ENCODE measurements at regions not wholly inside any gene's neighbourhood (a gene's known extent, or its start where the extent isn't known, plus 50 kb on each side); places are given as distances from the start of the nearest gene placed in this dataset.
A peak's percentile ranks its signal among the peaks of the same experiment; 100 is the strongest.

DNA sequence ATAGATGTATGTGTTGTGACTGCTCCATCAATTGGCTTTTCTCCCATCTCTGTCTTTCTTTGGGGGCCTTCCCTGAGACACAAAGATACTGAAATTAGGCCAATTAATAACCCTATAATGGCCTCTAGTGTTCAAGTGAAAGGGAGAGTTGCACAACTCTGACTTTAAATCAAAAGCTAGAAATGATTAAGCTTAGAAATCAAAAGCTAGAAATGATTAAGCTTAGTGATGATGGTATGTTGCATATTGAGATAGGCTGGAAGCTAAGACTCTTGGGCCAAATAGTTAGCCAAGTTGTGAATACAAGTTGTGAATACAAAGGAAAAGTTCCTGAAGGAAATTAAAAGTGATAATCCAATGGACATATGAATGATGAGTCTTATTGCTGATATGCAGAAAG, 452.9 kb upstream of the AGA start:
- H2BK15ac ChIP-seq (ENCODE audit: low read depth, poor library complexity, severe bottlenecking): no peak overlapping the region
- no peak for DNase-seq
- H3K14ac ChIP-seq (ENCODE audit: low read length in 2 of 2): no peak overlapping the region
- no peaks in the 10 kb centered on the region for H3K4me1 ChIP-seq (ENCODE audit: control insufficient read depth, insufficient read depth, low read depth, low read length)
- H3K18ac ChIP-seq (ENCODE audit: low read depth in 1 of 2, low read length in 2 of 2): no peak overlapping the region
- no peak overlapping the region for H3K4ac ChIP-seq (ENCODE audit: low read depth in 1 of 2, low read length in 2 of 2)
- no peak overlapping the region for H2BK120ac ChIP-seq (ENCODE audit: low read depth, low read length)
- no peaks in the 10 kb centered on the region for H3K36me3 ChIP-seq (ENCODE audit: control insufficient read depth in 1 of 2, insufficient read depth in 2 of 2, low read depth in 1 of 2, low read length in 2 of 2)
- no peak overlapping the region for H4K8ac ChIP-seq (ENCODE audit: low read length)
- no peaks in the 10 kb centered on the region for H3K79me1 ChIP-seq (replicated peaks; ENCODE audit: low read length, poor library complexity, severe bottlenecking)
- H3K9ac ChIP-seq (ENCODE audit: low read length): no peak overlapping the region
- no peak overlapping the region for H3K4me2 ChIP-seq (ENCODE audit: low read length, poor library complexity, severe bottlenecking)
- no peak overlapping the region for H3K23ac ChIP-seq (ENCODE audit: low read length in 2 of 2)
- H4K91ac ChIP-seq (ENCODE audit: low read length): no peak overlapping the region
- no peak overlapping the region for H2AFZ ChIP-seq (ENCODE audit: low read depth, low read length)
- H3K4me3 ChIP-seq (ENCODE audit: insufficient read depth in 1 of 2, low read depth in 1 of 2, low read length in 2 of 2): no peak overlapping the region
- no peak overlapping the region for H2BK12ac ChIP-seq (ENCODE audit: low read length in 2 of 2)
- no peaks in the 10 kb centered on the region for H3K27me3 ChIP-seq (ENCODE audit: control insufficient read depth in 1 of 2, insufficient read depth in 1 of 2, low read length in 2 of 2)
- H3K9me3 ChIP-seq (ENCODE audit: control insufficient read depth, low read length): peaks cover 18% of the 10 kb centered on the region
- no peak overlapping the region for H2AK5ac ChIP-seq (ENCODE audit: low read length, severe bottlenecking)
- H3K27ac ChIP-seq (ENCODE audit: low read length, poor library complexity, severe bottlenecking): no peak overlapping the region
- no peak overlapping the region for H2BK5ac ChIP-seq (ENCODE audit: low read depth, low read length, poor library complexity, severe bottlenecking)

DNA sequence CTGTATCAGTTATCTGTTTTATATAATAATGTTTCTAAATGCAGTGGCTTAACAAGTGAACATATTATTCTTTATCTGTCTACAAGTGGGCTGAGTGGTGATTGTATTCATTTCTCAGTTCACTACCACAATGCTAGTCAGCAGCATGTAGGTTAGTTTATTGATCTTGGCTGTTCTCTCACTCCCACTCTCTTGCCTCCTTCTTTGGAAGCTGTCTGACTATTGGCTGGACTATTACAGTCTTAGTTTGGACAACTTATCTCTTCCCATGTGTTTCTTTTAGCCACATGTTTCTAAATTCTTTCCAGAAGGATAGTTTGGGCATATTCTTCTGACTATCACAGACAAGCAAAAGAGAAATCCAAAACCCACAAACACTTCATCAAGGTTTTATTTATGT, 459.5 kb upstream of the AGA start:
- no peak overlapping the region for H3K4me2 ChIP-seq (ENCODE audit: low read length, poor library complexity, severe bottlenecking)
- no peak overlapping the region for H2BK120ac ChIP-seq (ENCODE audit: low read depth, low read length)
- H3K9me3 ChIP-seq (ENCODE audit: control insufficient read depth, low read length): peaks cover 20% of the 10 kb centered on the region
- H2AFZ ChIP-seq (ENCODE audit: low read depth, low read length): no peak overlapping the region
- no peak overlapping the region for H2AK5ac ChIP-seq (ENCODE audit: low read length, severe bottlenecking)
- H3K9ac ChIP-seq (ENCODE audit: low read length): no peak overlapping the region
- H3K4ac ChIP-seq (ENCODE audit: low read depth in 1 of 2, low read length in 2 of 2): no peak overlapping the region
- no peak overlapping the region for H2BK15ac ChIP-seq (ENCODE audit: low read depth, poor library complexity, severe bottlenecking)
- no peaks in the 10 kb centered on the region for H3K4me1 ChIP-seq (ENCODE audit: control insufficient read depth, insufficient read depth, low read depth, low read length)
- no peak overlapping the region for H3K27ac ChIP-seq (ENCODE audit: low read length, poor library complexity, severe bottlenecking)
- H3K23ac ChIP-seq (ENCODE audit: low read length in 2 of 2): no peak overlapping the region
- H2BK5ac ChIP-seq (ENCODE audit: low read depth, low read length, poor library complexity, severe bottlenecking): no peak overlapping the region
- no peak overlapping the region for H3K4me3 ChIP-seq (ENCODE audit: insufficient read depth in 1 of 2, low read depth in 1 of 2, low read length in 2 of 2)
- H2BK12ac ChIP-seq (ENCODE audit: low read length in 2 of 2): no peak overlapping the region
- no peak overlapping the region for H4K91ac ChIP-seq (ENCODE audit: low read length)
- DNase-seq: no peak
- H3K79me1 ChIP-seq (replicated peaks; ENCODE audit: low read length, poor library complexity, severe bottlenecking): no peaks in the 10 kb centered on the region
- no peaks in the 10 kb centered on the region for H3K36me3 ChIP-seq (ENCODE audit: control insufficient read depth in 1 of 2, insufficient read depth in 2 of 2, low read depth in 1 of 2, low read length in 2 of 2)
- H4K8ac ChIP-seq (ENCODE audit: low read length): no peak overlapping the region
- no peaks in the 10 kb centered on the region for H3K27me3 ChIP-seq (ENCODE audit: control insufficient read depth in 1 of 2, insufficient read depth in 1 of 2, low read length in 2 of 2)
- H3K14ac ChIP-seq (ENCODE audit: low read length in 2 of 2): no peak overlapping the region
- no peak overlapping the region for H3K18ac ChIP-seq (ENCODE audit: low read depth in 1 of 2, low read length in 2 of 2)

DNA sequence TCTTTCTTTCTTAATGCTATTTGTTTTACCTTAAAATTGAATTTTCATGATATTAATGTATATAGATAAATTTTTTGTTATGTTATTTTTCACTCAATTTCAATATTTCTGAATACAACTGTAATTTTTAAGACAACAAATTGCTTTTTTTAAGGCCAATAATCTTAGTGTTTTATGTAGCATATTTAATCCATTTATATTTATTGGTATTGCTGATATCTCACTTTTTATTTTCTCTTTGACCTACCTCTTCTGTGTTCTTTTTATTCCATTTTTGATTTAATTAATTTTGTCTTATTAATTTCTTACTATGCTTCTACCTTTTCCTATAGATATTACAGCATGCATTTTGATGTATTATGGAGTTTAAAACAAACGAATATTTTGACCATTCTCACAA, 460.1 kb upstream of the AGA start:
- DNase-seq: no peak
- no peak overlapping the region for H2BK5ac ChIP-seq (ENCODE audit: low read depth, low read length, poor library complexity, severe bottlenecking)
- H3K23ac ChIP-seq (ENCODE audit: low read length in 2 of 2): no peak overlapping the region
- no peak overlapping the region for H2AFZ ChIP-seq (ENCODE audit: low read depth, low read length)
- H3K9me3 ChIP-seq (ENCODE audit: control insufficient read depth, low read length): peaks cover 20% of the 10 kb centered on the region
- no peak overlapping the region for H3K14ac ChIP-seq (ENCODE audit: low read length in 2 of 2)
- H3K4ac ChIP-seq (ENCODE audit: low read depth in 1 of 2, low read length in 2 of 2): no peak overlapping the region
- H3K9ac ChIP-seq (ENCODE audit: low read length): no peak overlapping the region
- H2BK12ac ChIP-seq (ENCODE audit: low read length in 2 of 2): no peak overlapping the region
- no peak overlapping the region for H3K4me2 ChIP-seq (ENCODE audit: low read length, poor library complexity, severe bottlenecking)
- H3K4me3 ChIP-seq (ENCODE audit: insufficient read depth in 1 of 2, low read depth in 1 of 2, low read length in 2 of 2): no peak overlapping the region
- H4K91ac ChIP-seq (ENCODE audit: low read length): no peak overlapping the region
- no peak overlapping the region for H3K27ac ChIP-seq (ENCODE audit: low read length, poor library complexity, severe bottlenecking)
- no peak overlapping the region for H4K8ac ChIP-seq (ENCODE audit: low read length)
- H2BK120ac ChIP-seq (ENCODE audit: low read depth, low read length): no peak overlapping the region
- no peak overlapping the region for H2AK5ac ChIP-seq (ENCODE audit: low read length, severe bottlenecking)
- no peak overlapping the region for H2BK15ac ChIP-seq (ENCODE audit: low read depth, poor library complexity, severe bottlenecking)
- H3K79me1 ChIP-seq (replicated peaks; ENCODE audit: low read length, poor library complexity, severe bottlenecking): no peaks in the 10 kb centered on the region
- no peaks in the 10 kb centered on the region for H3K36me3 ChIP-seq (ENCODE audit: control insufficient read depth in 1 of 2, insufficient read depth in 2 of 2, low read depth in 1 of 2, low read length in 2 of 2)
- no CpG with 5 or more reads among the region's 1 CpG for WGBS
- no peak overlapping the region for H3K18ac ChIP-seq (ENCODE audit: low read depth in 1 of 2, low read length in 2 of 2)
- H3K4me1 ChIP-seq (ENCODE audit: control insufficient read depth, insufficient read depth, low read depth, low read length): no peaks in the 10 kb centered on the region
- no peaks in the 10 kb centered on the region for H3K27me3 ChIP-seq (ENCODE audit: control insufficient read depth in 1 of 2, insufficient read depth in 1 of 2, low read length in 2 of 2)

DNA sequence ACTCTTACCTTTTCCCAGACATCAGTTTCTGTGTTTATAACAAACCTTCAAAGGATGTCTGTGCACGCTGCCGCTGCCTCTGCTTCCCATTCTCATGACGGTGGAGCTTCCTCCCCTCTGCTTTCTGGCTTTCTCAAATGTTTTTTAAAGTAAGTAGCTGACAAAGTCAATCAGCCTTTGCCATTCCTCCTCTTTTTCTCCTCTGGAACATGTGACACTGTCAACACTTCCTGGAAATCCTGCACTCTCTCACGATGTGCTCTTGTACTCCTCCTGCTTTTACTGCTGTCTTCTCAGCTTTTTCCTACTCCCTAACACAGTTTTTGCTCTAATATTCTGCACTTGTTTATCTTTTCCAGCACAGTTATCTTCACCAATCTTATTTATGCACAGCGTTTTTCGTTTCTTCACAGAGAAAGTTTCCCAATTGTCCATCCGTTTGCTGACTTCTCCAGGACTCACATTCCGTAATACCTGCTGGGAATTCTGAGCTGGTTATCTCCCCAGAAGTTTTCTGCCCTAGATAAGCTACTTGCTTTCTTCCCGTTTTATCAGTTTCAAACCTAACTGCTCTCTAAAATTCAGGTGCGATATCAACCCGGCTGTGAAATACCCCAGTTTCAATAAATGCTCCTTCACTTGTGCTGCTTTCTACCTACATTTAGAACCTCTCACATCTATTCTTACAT, 465.6 kb upstream of the AGA start:
- H4K91ac ChIP-seq (ENCODE audit: low read length): no peak overlapping the region
- H4K8ac ChIP-seq (ENCODE audit: low read length): no peak overlapping the region
- no peak overlapping the region for H3K27ac ChIP-seq (ENCODE audit: low read length, poor library complexity, severe bottlenecking)
- no peak overlapping the region for H2BK120ac ChIP-seq (ENCODE audit: low read depth, low read length)
- H3K14ac ChIP-seq (ENCODE audit: low read length in 2 of 2): no peak overlapping the region
- no peaks in the 10 kb centered on the region for H3K27me3 ChIP-seq (ENCODE audit: control insufficient read depth in 1 of 2, insufficient read depth in 1 of 2, low read length in 2 of 2)
- peak; percentile 30 for DNase-seq
- H2AFZ ChIP-seq (ENCODE audit: low read depth, low read length): no peak overlapping the region
- H3K79me1 ChIP-seq (replicated peaks; ENCODE audit: low read length, poor library complexity, severe bottlenecking): no peaks in the 10 kb centered on the region
- H2AK5ac ChIP-seq (ENCODE audit: low read length, severe bottlenecking): no peak overlapping the region
- 12% methylated on average over 11 of the region's 11 CpGs for WGBS
- H3K4me2 ChIP-seq (ENCODE audit: low read length, poor library complexity, severe bottlenecking): peak overlapping the region; percentile 37
- H2BK5ac ChIP-seq (ENCODE audit: low read depth, low read length, poor library complexity, severe bottlenecking): no peak overlapping the region
- no peak overlapping the region for H3K23ac ChIP-seq (ENCODE audit: low read length in 2 of 2)
- H2BK15ac ChIP-seq (ENCODE audit: low read depth, poor library complexity, severe bottlenecking): no peak overlapping the region
- H3K4ac ChIP-seq (ENCODE audit: low read depth in 1 of 2, low read length in 2 of 2): no peak overlapping the region
- no peak overlapping the region for H3K4me3 ChIP-seq (ENCODE audit: insufficient read depth in 1 of 2, low read depth in 1 of 2, low read length in 2 of 2)
- H3K4me1 ChIP-seq (ENCODE audit: control insufficient read depth, insufficient read depth, low read depth, low read length): no peaks in the 10 kb centered on the region
- H3K9ac ChIP-seq (ENCODE audit: low read length): no peak overlapping the region
- H2BK12ac ChIP-seq (ENCODE audit: low read length in 2 of 2): no peak overlapping the region
- H3K36me3 ChIP-seq (ENCODE audit: control insufficient read depth in 1 of 2, insufficient read depth in 2 of 2, low read depth in 1 of 2, low read length in 2 of 2): no peaks in the 10 kb centered on the region
- peaks cover 4% of the 10 kb centered on the region for H3K9me3 ChIP-seq (ENCODE audit: control insufficient read depth, low read length)
- no peak overlapping the region for H3K18ac ChIP-seq (ENCODE audit: low read depth in 1 of 2, low read length in 2 of 2)

Measured in mesenchymal stem cell (in vitro differentiated cells and primary cell).